ENCODE measurements at regions not wholly inside any gene's neighbourhood (a gene's known extent, or its start where the extent isn't known, plus 50 kb on each side); places are given as distances from the start of the nearest gene placed in this dataset.

GRCh38 chr13:90696254-90696653 lies 651.2 kb upstream of the MIR17HG start:
- no peak for DNase-seq (ENCODE audit: low spot score)
- H3K4me1 Mint-ChIP-seq: no peaks in the 10 kb centered on the region
- ChIA-PET POLR2A (no interaction called here), CTCF (no interaction called here)
- H3K36me3 Mint-ChIP-seq: no peaks in the 10 kb centered on the region
- H3K9me3 Mint-ChIP-seq: no peaks in the 10 kb centered on the region
- no peak for TF ChIP-seq CBFB (CRISPR knock-in tag; IDR thresholded peaks at IDR 0.05; ENCODE audit: low read depth)
- TF ChIP-seq MAX (CRISPR knock-in tag; IDR thresholded peaks at IDR 0.05): no peak
- TF ChIP-seq ZNF512 (CRISPR knock-in tag; IDR thresholded peaks at IDR 0.05; ENCODE audit: borderline replicate concordance): no peak
- no peaks in the 10 kb centered on the region for H3K27me3 Mint-ChIP-seq (ENCODE audit: low read depth)
- no peak overlapping the region for H3K4me3 Mint-ChIP-seq
- no peak for ATAC-seq
- H3K27ac Mint-ChIP-seq: no peak overlapping the region

- no peak overlapping the region for H3K4me3 Mint-ChIP-seq
- no peak for DNase-seq (ENCODE audit: low spot score)
- no peak overlapping the region for H3K27ac Mint-ChIP-seq
- H3K36me3 Mint-ChIP-seq: no peaks in the 10 kb centered on the region
- CTCF ChIA-PET: no interaction called here
- no peaks in the 10 kb centered on the region for H3K9me3 Mint-ChIP-seq
- H3K27me3 Mint-ChIP-seq (ENCODE audit: low read depth): no peaks in the 10 kb centered on the region
- no peak for ATAC-seq
- POLR2A ChIA-PET: no interaction called here
- H3K4me1 Mint-ChIP-seq: no peaks in the 10 kb centered on the region
- TF ChIP-seq GABPB1 (CRISPR knock-in tag; IDR thresholded peaks at IDR 0.05): no peak
- TF ChIP-seq ZNF671 (CRISPR knock-in tag; IDR thresholded peaks at IDR 0.05): no peak
- no peak for TF ChIP-seq MLX (CRISPR knock-in tag; IDR thresholded peaks at IDR 0.05)
- no peak for TF ChIP-seq ATF3 (CRISPR knock-in tag; conservative IDR thresholded peaks at IDR 0.05)
- no peak for TF ChIP-seq ELF4 (CRISPR knock-in tag; IDR thresholded peaks at IDR 0.05; ENCODE audit: low read depth)
- TF ChIP-seq ATF6 (CRISPR knock-in tag; IDR thresholded peaks at IDR 0.05): no peak
- TF ChIP-seq USF1 (CRISPR knock-in tag; IDR thresholded peaks at IDR 0.05): no peak
- no peak for TF ChIP-seq ATF1 (CRISPR knock-in tag; IDR thresholded peaks at IDR 0.05)
- TF ChIP-seq ZNF512 (CRISPR knock-in tag; IDR thresholded peaks at IDR 0.05; ENCODE audit: borderline replicate concordance): no peak
- no peak for TF ChIP-seq USF2 (CRISPR knock-in tag; IDR thresholded peaks at IDR 0.05)
- no peak for TF ChIP-seq GTF2I (CRISPR knock-in tag; conservative IDR thresholded peaks at IDR 0.05)
- TF ChIP-seq RORB (CRISPR knock-in tag; IDR thresholded peaks at IDR 0.05): no peak
- TF ChIP-seq NR3C1 (CRISPR knock-in tag; conservative IDR thresholded peaks at IDR 0.05; ENCODE audit: low read depth): no peak
- TF ChIP-seq ESRRA (CRISPR knock-in tag; IDR thresholded peaks at IDR 0.05; ENCODE audit: borderline replicate concordance): no peak
- TF ChIP-seq ZSCAN18 (CRISPR knock-in tag; IDR thresholded peaks at IDR 0.05): no peak
Measured at GRCh38 chr13:90696656-90697055, 650.8 kb upstream of the MIR17HG start.
